22Rv1 (cell line): ENCODE measurements at regions not wholly inside any gene's neighbourhood (a gene's known extent, or its start where the extent isn't known, plus 50 kb on each side); places are given as distances from the start of the nearest gene placed in this dataset.

Experiments used
- CTCF ChIP-seq: fragments of 450-650 bp; IDR thresholded peaks from 2 replicates; pipeline ENCODE4 v1.5.1; 2017; ENCODE audit warnings: mild to moderate bottlenecking
- ZFX ChIP-seq: fragments of 450-650 bp; IDR thresholded peaks from 2 replicates; pipeline ENCODE4 v1.6.1; 2017; ENCODE audit warnings: antibody characterized with exemption, borderline replicate concordance

DNA sequence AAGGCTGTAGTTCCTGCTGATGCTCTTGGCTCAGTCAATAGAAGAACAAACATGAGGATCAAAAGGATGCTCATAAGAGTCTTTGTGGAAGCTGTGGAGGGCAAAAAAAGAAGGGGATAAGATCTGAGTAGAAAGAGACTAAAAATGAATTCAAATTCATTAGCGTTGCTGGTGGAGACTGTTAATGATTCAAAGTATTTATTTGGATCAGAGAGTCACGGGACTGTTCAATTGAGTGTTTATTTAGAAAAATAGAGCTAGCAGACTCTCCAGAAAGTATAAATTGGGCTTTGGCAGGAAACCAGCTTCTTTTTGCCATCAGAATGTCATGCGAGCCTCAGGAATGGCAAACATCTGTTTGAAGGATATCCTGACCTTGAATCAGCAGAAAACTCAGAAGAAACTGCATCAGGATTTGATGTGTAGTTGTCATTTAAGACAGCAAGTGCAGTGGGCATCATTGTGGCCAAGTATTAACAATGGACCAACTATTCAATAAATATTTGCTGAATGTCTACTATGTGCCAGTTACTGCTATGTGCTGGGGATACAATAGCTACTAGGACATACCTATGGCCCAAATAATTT is 126.4 kb downstream of the TBC1D30 start:
- TF ChIP-seq CTCF (no peak), ZFX (no peak)
